Hepatocyte (in vitro differentiated cells): ENCODE measurements at regions not wholly inside any gene's neighbourhood (a gene's known extent, or its start where the extent isn't known, plus 50 kb on each side); places are given as distances from the start of the nearest gene placed in this dataset.
"Not testable (repeated sequence)": the region's sequence is repeated elsewhere in the genome, so short reads cannot be mapped to it uniquely, and the experiment has no call there.

Experiments
- CTCF ChIP-seq: fragments of 200-600 bp; sonication (generic); IDR thresholded peaks from 2 replicates; pipeline ENCODE4 v1.5.1; 2016; ENCODE audit warnings: antibody characterized with exemption, mild to moderate bottlenecking; ENCODE audit not compliant: poor library complexity
- EZH2phosphoT487 ChIP-seq: fragments of 200-600 bp; sonication (generic); IDR thresholded peaks from one replicate; pipeline ENCODE4 v1.6.1; 2018; ENCODE audit warnings: antibody characterized with exemption, mild to moderate bottlenecking, low read depth, moderate library complexity; ENCODE audit not compliant: unreplicated experiment, severe bottlenecking

GRCh38 chr10:125588738-125589137 is 94.2 kb downstream of the TEX36 start:
- not testable (repeated sequence) for TF ChIP-seq EZH2phosphoT487, CTCF
